SK-MEL-5 (cell line): ENCODE measurements at regions not wholly inside any gene's neighbourhood (a gene's known extent, or its start where the extent isn't known, plus 50 kb on each side); places are given as distances from the start of the nearest gene placed in this dataset.

Experiments
- DNase-seq: peaks from one replicate; pipeline ENCODE4 v3.0.0-alpha.2; 2016; ENCODE audit warnings: low read depth, low spot score
- in situ Hi-C: cut with HindIII; loops from 2 replicates; pipeline ENCODE4 v1.10.0; 2016; ENCODE audit warnings: low sequenced_read_pairs, high pct_unique_total_duplicates, low pct_unique_long_range_greater_than_20kb

- no peak for DNase-seq
- in situ Hi-C loops = no loop called here
Measured at GRCh38 chr17:71032746-71033273, 863.5 kb downstream of the KCNJ2 start.

GRCh38 chr17:71033336-71033735 is 864.0 kb downstream of the KCNJ2 start:
- DNase-seq = no peak
- in situ Hi-C loops = no loop called here

- no peak for DNase-seq
- in situ Hi-C loops = no loop called here
Measured at GRCh38 chr17:71035226-71035625, 865.9 kb downstream of the KCNJ2 start.

GRCh38 chr17:71037386-71037785 is 868.1 kb downstream of the KCNJ2 start:
- no peak for DNase-seq
- in situ Hi-C loops = no loop called here

GRCh38 chr17:71039391-71039790 is 870.1 kb downstream of the KCNJ2 start:
- no peak for DNase-seq
- in situ Hi-C loops = no loop called here

- no peak for DNase-seq
- in situ Hi-C loops = no loop called here
Measured at GRCh38 chr17:71052971-71053370, 883.6 kb downstream of the KCNJ2 start.

- no peak for DNase-seq
- in situ Hi-C loops = no loop called here
Measured at GRCh38 chr17:71055128-71055527, 885.8 kb downstream of the KCNJ2 start.

GRCh38 chr17:71057448-71057847 is 888.1 kb downstream of the KCNJ2 start:
- in situ Hi-C loops = no loop called here
- DNase-seq = no peak

GRCh38 chr17:71057938-71058337 is 888.6 kb downstream of the KCNJ2 start:
- in situ Hi-C loops = no loop called here
- no peak for DNase-seq

- in situ Hi-C loops = no loop called here
- DNase-seq = no peak
Measured at GRCh38 chr17:71063127-71063526, 893.8 kb downstream of the KCNJ2 start.

- in situ Hi-C loops = no loop called here
- DNase-seq = no peak
Measured at GRCh38 chr17:71063559-71063958, 894.2 kb downstream of the KCNJ2 start.

GRCh38 chr17:71067669-71068407 is 898.5 kb downstream of the KCNJ2 start:
- in situ Hi-C loops = no loop called here
- no peak for DNase-seq

GRCh38 chr17:71068408-71068750 is 899.0 kb downstream of the KCNJ2 start:
- no peak for DNase-seq

GRCh38 chr17:71071041-71071440 is 901.7 kb downstream of the KCNJ2 start:
- no peak for DNase-seq
- in situ Hi-C loops = no loop called here

More at GRCh38 chr17:71068408-71068750, 899.0 kb downstream of the KCNJ2 start:
- in situ Hi-C loops = no loop called here

GRCh38 chr17:71071837-71072236 is 902.5 kb downstream of the KCNJ2 start:
- in situ Hi-C loops = no loop called here

GRCh38 chr17:71080937-71081336 is 911.6 kb downstream of the KCNJ2 start:
- no peak for DNase-seq
- in situ Hi-C loops = no loop called here

More at GRCh38 chr17:71071837-71072236, 902.5 kb downstream of the KCNJ2 start:
- DNase-seq = peak; percentile 60

- in situ Hi-C loops = no loop called here
- no peak for DNase-seq
Measured at GRCh38 chr17:71081666-71082065, 912.3 kb downstream of the KCNJ2 start.

- peak; percentile 90 for DNase-seq
- in situ Hi-C loops = no loop called here
Measured at GRCh38 chr17:71084219-71084618, 914.9 kb downstream of the KCNJ2 start.

GRCh38 chr17:71084838-71085237 is 915.5 kb downstream of the KCNJ2 start:
- in situ Hi-C loops = no loop called here
- DNase-seq = peak; percentile 42
